ENCODE measurements at regions not wholly inside any gene's neighbourhood (a gene's known extent, or its start where the extent isn't known, plus 50 kb on each side); places are given as distances from the start of the nearest gene placed in this dataset.

GRCh38 chr1:157195521-157196244 lies 57.5 kb upstream of the ETV3 start:
- Histone ChIP-seq H3K4me1 (no peaks in the 10 kb centered on the region), H3K9me3 (no peaks in the 10 kb centered on the region), H3K27me3 (peaks cover 20% of the 10 kb centered on the region; the same call in 1 of the 2 replicates), H3K4me3 (ENCODE audit: low read depth, low read length) (no peak overlapping the region), H3K36me3 (no peaks in the 10 kb centered on the region)
- DNase-seq = no peak
- no peak for TF ChIP-seq CTCF (IDR thresholded peaks at IDR 0.05; ENCODE audit: low read depth, low read length)

GRCh38 chr1:157194731-157195520 lies 56.7 kb upstream of the ETV3 start:
- no peak overlapping the region for H3K4me3 ChIP-seq (ENCODE audit: low read depth, low read length)
- H3K4me1 ChIP-seq = no peaks in the 10 kb centered on the region
- H3K9me3 ChIP-seq = no peaks in the 10 kb centered on the region
- DNase-seq = no peak
- TF ChIP-seq CTCF (IDR thresholded peaks at IDR 0.05; ENCODE audit: low read depth, low read length) = no peak
- no peaks in the 10 kb centered on the region for H3K36me3 ChIP-seq
- H3K27me3 ChIP-seq = peaks cover 20% of the 10 kb centered on the region; the same call in 1 of the 2 replicates

GRCh38 chr1:157193702-157194391 lies 55.7 kb upstream of the ETV3 start:
- Histone ChIP-seq H3K4me1 (no peaks in the 10 kb centered on the region), H3K9me3 (no peaks in the 10 kb centered on the region), H3K4me3 (ENCODE audit: low read depth, low read length) (no peak overlapping the region), H3K36me3 (no peaks in the 10 kb centered on the region), H3K27me3 (peaks cover 20% of the 10 kb centered on the region; the same call in 1 of the 2 replicates)
- DNase-seq = peak; percentile 79
- peak; percentile 82 for TF ChIP-seq CTCF (IDR thresholded peaks at IDR 0.05; ENCODE audit: low read depth, low read length)

- Histone ChIP-seq H3K27me3 (peaks cover 20% of the 10 kb centered on the region; the same call in 1 of the 2 replicates), H3K4me1 (no peaks in the 10 kb centered on the region), H3K4me3 (ENCODE audit: low read depth, low read length) (no peak overlapping the region), H3K9me3 (no peaks in the 10 kb centered on the region), H3K36me3 (no peaks in the 10 kb centered on the region)
- TF ChIP-seq CTCF (IDR thresholded peaks at IDR 0.05; ENCODE audit: low read depth, low read length) = no peak
- no peak for DNase-seq
These were observed 55.0 kb upstream of the ETV3 start for GRCh38 chr1:157193219-157193618.

GRCh38 chr1:157189986-157190982 lies 52.1 kb upstream of the ETV3 start:
- H3K4me1 ChIP-seq = no peaks in the 10 kb centered on the region
- H3K9me3 ChIP-seq = no peaks in the 10 kb centered on the region
- DNase-seq = no peak
- H3K27me3 ChIP-seq = peaks cover 31% of the 10 kb centered on the region
- H3K4me3 ChIP-seq (ENCODE audit: low read depth, low read length) = no peak overlapping the region
- no peak for TF ChIP-seq CTCF (IDR thresholded peaks at IDR 0.05; ENCODE audit: low read depth, low read length)
- no peaks in the 10 kb centered on the region for H3K36me3 ChIP-seq

All from BE2C (cell line).